ENCODE measurements at regions not wholly inside any gene's neighbourhood (a gene's known extent, or its start where the extent isn't known, plus 50 kb on each side); places are given as distances from the start of the nearest gene placed in this dataset.

DNA sequence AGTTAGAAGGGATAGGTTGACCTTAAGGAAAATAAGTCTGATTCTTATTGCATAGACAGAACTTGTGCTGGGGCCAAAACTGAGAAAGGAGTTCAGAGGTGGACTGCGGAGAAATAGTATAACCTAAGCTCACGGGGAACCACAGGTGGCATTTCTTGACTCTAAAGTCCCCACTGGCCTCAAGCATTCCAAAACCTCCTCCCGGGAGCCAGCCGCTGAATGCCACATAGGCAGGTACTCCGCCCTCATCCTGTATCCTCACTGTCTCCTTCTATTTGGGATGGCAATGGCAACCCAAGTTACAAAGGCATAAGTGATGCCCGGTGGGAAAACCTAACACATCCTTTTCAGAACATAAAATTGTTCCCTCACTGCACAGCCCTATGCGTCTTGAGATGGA lies 173.0 kb downstream of the SP3 start:
- TF ChIP-seq, protein P1, sequence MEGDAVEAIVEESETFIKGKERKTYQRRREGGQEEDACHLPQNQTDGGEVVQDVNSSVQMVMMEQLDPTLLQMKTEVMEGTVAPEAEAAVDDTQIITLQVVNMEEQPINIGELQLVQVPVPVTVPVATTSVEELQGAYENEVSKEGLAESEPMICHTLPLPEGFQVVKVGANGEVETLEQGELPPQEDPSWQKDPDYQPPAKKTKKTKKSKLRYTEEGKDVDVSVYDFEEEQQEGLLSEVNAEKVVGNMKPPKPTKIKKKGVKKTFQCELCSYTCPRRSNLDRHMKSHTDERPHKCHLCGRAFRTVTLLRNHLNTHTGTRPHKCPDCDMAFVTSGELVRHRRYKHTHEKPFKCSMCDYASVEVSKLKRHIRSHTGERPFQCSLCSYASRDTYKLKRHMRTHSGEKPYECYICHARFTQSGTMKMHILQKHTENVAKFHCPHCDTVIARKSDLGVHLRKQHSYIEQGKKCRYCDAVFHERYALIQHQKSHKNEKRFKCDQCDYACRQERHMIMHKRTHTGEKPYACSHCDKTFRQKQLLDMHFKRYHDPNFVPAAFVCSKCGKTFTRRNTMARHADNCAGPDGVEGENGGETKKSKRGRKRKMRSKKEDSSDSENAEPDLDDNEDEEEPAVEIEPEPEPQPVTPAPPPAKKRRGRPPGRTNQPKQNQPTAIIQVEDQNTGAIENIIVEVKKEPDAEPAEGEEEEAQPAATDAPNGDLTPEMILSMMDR (IDR thresholded peaks at IDR 0.05 in 4 of 5, conservative IDR thresholded peaks at IDR 0.05 in 1 of 5), result no peak
- no peak for TF ChIP-seq POLR2A (IDR thresholded peaks at IDR 0.05)
- Histone ChIP-seq H3K27me3 (no peaks in the 10 kb centered on the region), H3K4me1 (no peaks in the 10 kb centered on the region), H3K36me3 (no peaks in the 10 kb centered on the region), H3K9me3 (no peaks in the 10 kb centered on the region), H3K27ac (no peak overlapping the region), H3K4me3 (no peak overlapping the region)
- ATAC-seq, result no peak
- intact Hi-C loops (cut with DNase I; ENCODE audit: low total_unique reads) (no loop called here), in situ Hi-C loops (cut with MboI; ENCODE audit: low sequenced_read_pairs in 4 of 4) (no loop called here)
- DNase-seq, result no peak

DNA sequence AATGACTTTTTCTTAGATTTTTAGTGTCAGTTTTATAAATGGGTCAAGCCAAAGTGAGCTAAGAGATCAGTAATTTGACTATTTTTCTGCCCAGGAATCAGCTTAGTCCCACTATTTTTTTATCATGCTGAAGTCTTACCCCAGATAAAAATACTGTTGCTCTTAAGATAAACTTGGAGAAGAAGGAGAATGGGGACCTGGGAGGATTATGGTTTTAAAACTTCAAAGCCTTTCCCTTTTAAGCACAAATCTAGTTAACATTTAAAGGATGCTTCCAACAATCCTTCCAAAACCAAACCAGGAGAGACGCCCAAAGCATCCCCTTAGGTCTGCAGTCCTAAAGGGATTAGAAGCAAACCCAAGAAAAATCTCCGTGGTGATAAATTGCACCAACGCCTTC lies 172.4 kb downstream of the SP3 start:
- H3K4me1 ChIP-seq, result no peaks in the 10 kb centered on the region
- in situ Hi-C loops (cut with MboI; ENCODE audit: low sequenced_read_pairs in 4 of 4), result no loop called here
- TF ChIP-seq, protein P1 (IDR thresholded peaks at IDR 0.05 in 4 of 5, conservative IDR thresholded peaks at IDR 0.05 in 1 of 5), result no peak
- no peak for TF ChIP-seq POLR2A (IDR thresholded peaks at IDR 0.05)

DNA sequence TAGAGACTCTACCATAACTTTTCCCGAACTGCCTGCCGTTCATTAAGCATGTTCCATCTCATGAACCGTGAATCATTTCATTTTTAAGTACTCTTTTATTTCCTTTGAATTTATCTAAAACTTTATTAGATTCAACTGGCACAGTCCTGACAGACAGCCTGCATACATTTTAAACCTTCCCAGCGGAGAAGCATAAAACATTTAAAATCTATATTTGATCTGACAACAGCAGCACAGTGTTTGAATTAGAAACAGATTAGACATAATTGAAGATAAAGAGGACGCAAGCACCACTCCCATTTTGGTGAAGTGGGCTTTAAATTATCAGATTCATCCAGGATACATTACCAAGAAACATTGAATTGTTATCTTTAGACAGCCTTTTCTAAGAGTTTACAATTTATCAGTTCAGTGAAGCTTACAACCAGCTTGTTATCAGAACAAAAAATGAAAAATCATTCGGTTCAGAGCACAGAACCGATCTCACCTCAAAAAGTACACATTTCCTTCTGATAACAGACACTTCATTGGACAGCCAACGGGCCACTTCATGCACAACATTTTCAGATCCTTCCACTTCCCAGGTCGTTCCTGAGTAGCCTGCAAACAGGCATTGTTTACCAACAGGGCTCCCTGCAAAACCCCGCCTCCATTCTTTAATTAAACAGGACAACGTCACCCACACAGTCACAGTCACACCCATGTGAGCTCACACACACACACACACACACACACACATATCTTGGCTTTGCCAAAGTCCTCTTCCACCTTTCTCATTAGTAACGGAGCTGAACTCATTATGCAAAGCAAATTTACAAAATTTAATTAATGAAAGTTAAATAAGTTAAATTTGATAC lies 171.2 kb downstream of the SP3 start:
- in situ Hi-C loops (cut with MboI; ENCODE audit: low sequenced_read_pairs in 4 of 4), result no loop called here
- H3K4me3 ChIP-seq, result no peak overlapping the region
- H3K4me1 ChIP-seq, result no peaks in the 10 kb centered on the region
- no peak for DNase-seq
- H3K27ac ChIP-seq, result no peak overlapping the region
- H3K27me3 ChIP-seq, result no peaks in the 10 kb centered on the region
- TF ChIP-seq POLR2A (IDR thresholded peaks at IDR 0.05), result no peak
- TF ChIP-seq, protein P1 (IDR thresholded peaks at IDR 0.05 in 4 of 5, conservative IDR thresholded peaks at IDR 0.05 in 1 of 5), result no peak
- no peaks in the 10 kb centered on the region for H3K36me3 ChIP-seq
- no peak for ATAC-seq
- intact Hi-C loops (cut with DNase I; ENCODE audit: low total_unique reads), result no loop called here
- H3K9me3 ChIP-seq, result no peaks in the 10 kb centered on the region

More for the DNA sequence above, 172.4 kb downstream of the SP3 start:
- no peak for ATAC-seq
- Histone ChIP-seq H3K27me3 (no peaks in the 10 kb centered on the region), H3K27ac (no peak overlapping the region), H3K36me3 (no peaks in the 10 kb centered on the region), H3K4me3 (no peak overlapping the region), H3K9me3 (no peaks in the 10 kb centered on the region)
- DNase-seq, result no peak
- intact Hi-C loops (cut with DNase I; ENCODE audit: low total_unique reads), result no loop called here

DNA sequence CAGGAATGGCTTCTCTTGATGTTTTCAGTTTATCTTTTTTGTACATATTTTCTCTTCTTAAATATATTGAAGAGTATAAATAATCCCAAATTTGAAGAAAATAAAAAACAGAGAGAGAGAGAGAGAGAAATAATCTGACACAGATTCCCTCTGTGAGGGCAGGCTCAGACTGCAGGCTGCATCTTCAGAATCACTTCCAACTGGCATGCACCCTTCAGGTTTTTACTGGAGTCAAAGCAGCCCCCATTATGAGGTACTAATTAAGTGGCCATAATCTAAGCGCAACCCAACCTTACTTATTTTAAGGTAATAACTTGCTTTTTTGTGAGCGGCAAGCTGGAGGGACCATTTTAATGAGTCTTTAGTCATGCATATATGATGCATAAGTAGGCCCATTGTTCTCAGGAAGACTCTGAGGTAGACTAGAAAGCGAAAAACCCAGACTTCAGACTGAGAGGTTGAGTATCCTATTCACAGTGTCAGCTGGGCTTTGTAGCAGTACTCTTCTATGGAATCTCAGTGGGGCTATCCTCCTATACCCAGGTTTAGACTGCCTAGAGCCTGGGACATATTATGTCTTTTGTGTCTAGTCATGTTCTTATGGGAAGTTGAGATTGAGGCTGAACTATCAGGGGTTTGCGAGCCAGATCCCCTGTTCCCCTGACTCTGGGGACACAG lies 167.4 kb downstream of the SP3 start:
- TF ChIP-seq, protein P1 (IDR thresholded peaks at IDR 0.05 in 4 of 5, conservative IDR thresholded peaks at IDR 0.05 in 1 of 5), result no peak
- TF ChIP-seq POLR2A (IDR thresholded peaks at IDR 0.05), result no peak
- in situ Hi-C loops (cut with MboI; ENCODE audit: low sequenced_read_pairs in 4 of 4), result no loop called here
- no peak for ATAC-seq

More for the DNA sequence above, 167.4 kb downstream of the SP3 start:
- DNase-seq, result no peak
- intact Hi-C loops (cut with DNase I; ENCODE audit: low total_unique reads), result no loop called here
- H3K36me3 ChIP-seq, result no peaks in the 10 kb centered on the region
- no peak overlapping the region for H3K27ac ChIP-seq
- H3K27me3 ChIP-seq, result no peaks in the 10 kb centered on the region
- H3K9me3 ChIP-seq, result no peaks in the 10 kb centered on the region
- H3K4me3 ChIP-seq, result no peak overlapping the region
- H3K4me1 ChIP-seq, result no peaks in the 10 kb centered on the region
